Left lung (tissue), 4 donors: ENCODE measurements at regions not wholly inside any gene's neighbourhood (a gene's known extent, or its start where the extent isn't known, plus 50 kb on each side); places are given as distances from the start of the nearest gene placed in this dataset.

Source experiments
- ATAC-seq: fragments of 200-7000 bp; cut with Tn5 transposase; one replicate; pipeline ENCODE4 v1.9.1; 2020; ENCODE audit warnings: moderate library complexity
- DNase-seq, 4 donors: peaks; one replicate each; pipeline ENCODE4 v3.0.0-alpha.2; 2013 to 2020
- H3K27ac ChIP-seq, 2 donors: fragments of 200-600 bp; sonication (generic) in 1 of 2; one replicate each; pipeline versions ENCODE4 v1.5.0 to v1.8.0; 2020 to 2021
- H3K27me3 ChIP-seq, 2 donors: fragments of 200-600 bp; sonication (generic) in 1 of 2; one replicate each; pipeline versions ENCODE4 v1.5.0 to v1.8.0; 2020 to 2021
- H3K36me3 ChIP-seq, 2 donors: fragments of 200-600 bp; sonication (generic) in 1 of 2; one replicate each; pipeline versions ENCODE4 v1.5.0 to v1.8.0; 2020 to 2021
- H3K4me1 ChIP-seq, 2 donors: fragments of 200-600 bp; one replicate each; pipeline ENCODE4 v1.8.0; 2021
- H3K4me3 ChIP-seq, 2 donors: fragments of 200-600 bp; sonication (generic) in 1 of 2; one replicate each; pipeline versions ENCODE4 v1.5.0 to v1.8.0; 2020 to 2021; ENCODE audit warnings: mild to moderate bottlenecking in 1 of 2
- H3K9me3 ChIP-seq, 2 donors: fragments of 200-600 bp; sonication (generic) in 1 of 2; one replicate each; pipeline versions ENCODE4 v1.5.0 to v1.8.0; 2020 to 2021
- CTCF ChIP-seq, 2 donors: fragments of 200-600 bp; sonication (generic) in 1 of 2; IDR thresholded peaks; one replicate each; pipeline versions ENCODE4 v1.5.0 to v1.8.0; 2021; ENCODE audit warnings: antibody characterized with exemption in 2 of 2
- intact Hi-C, 2 donors: fragments of 100-400 bp; cut with DNase I; formaldehyde crosslinking; loops; one replicate each; pipeline versions ENCODE4 v1.11.2 to v1.14.2; 2022
- donor health status: DM: no; HTN: yes; CAD: no.
- donor health status: DM: no; HTN: no; CAD: no.

GRCh38 chr7:106774213-106774767, 90.8 kb upstream of the PIK3CG start:
- no peak for DNase-seq
- no peak for ATAC-seq
- Histone ChIP-seq H3K9me3 (no peaks in the 10 kb centered on the region), H3K4me3 (no peak overlapping the region), H3K36me3 (no peaks in the 10 kb centered on the region), H3K27me3 (no peaks in the 10 kb centered on the region), H3K4me1 (peaks cover 0 to 8% of the 10 kb centered on the region in 2 donors), H3K27ac (no peak overlapping the region)
- no peak for TF ChIP-seq CTCF (IDR thresholded peaks at IDR 0.05)
- intact Hi-C loops, result no loop called here

- TF ChIP-seq CTCF (IDR thresholded peaks at IDR 0.05), result no peak
- Histone ChIP-seq H3K4me3 (no peak overlapping the region), H3K27me3 (no peaks in the 10 kb centered on the region), H3K36me3 (no peaks in the 10 kb centered on the region), H3K27ac (peak overlapping the region in 1 of 2 donors; percentile 42), H3K4me1 (peaks cover 0 to 8% of the 10 kb centered on the region in 2 donors), H3K9me3 (no peaks in the 10 kb centered on the region)
- DNase-seq, result no peak
- ATAC-seq, result peak; percentile 9
- intact Hi-C loops, result no loop called here
Observed at GRCh38 chr7:106774768-106775551, 90.1 kb upstream of the PIK3CG start.

GRCh38 chr7:106775552-106775936, 89.5 kb upstream of the PIK3CG start:
- Histone ChIP-seq H3K36me3 (no peaks in the 10 kb centered on the region), H3K4me3 (no peak overlapping the region), H3K9me3 (no peaks in the 10 kb centered on the region), H3K27ac (peak overlapping the region in 1 of 2 donors; percentile 42), H3K4me1 (peaks cover 0 to 8% of the 10 kb centered on the region in 2 donors), H3K27me3 (no peaks in the 10 kb centered on the region)
- no peak for DNase-seq
- peak; percentile 60 for ATAC-seq
- intact Hi-C loops, result no loop called here
- no peak for TF ChIP-seq CTCF (IDR thresholded peaks at IDR 0.05)

- Histone ChIP-seq H3K27ac (peak overlapping the region in 1 of 2 donors; percentile 42), H3K27me3 (no peaks in the 10 kb centered on the region), H3K4me3 (no peak overlapping the region), H3K36me3 (no peaks in the 10 kb centered on the region), H3K4me1 (peaks cover 0 to 8% of the 10 kb centered on the region in 2 donors), H3K9me3 (no peaks in the 10 kb centered on the region)
- intact Hi-C loops, result no loop called here
- ATAC-seq, result no peak
- no peak for DNase-seq
- no peak for TF ChIP-seq CTCF (IDR thresholded peaks at IDR 0.05)
Observed at GRCh38 chr7:106775975-106776607, 89.0 kb upstream of the PIK3CG start.
